8988T (cell line): ENCODE measurements at regions not wholly inside any gene's neighbourhood (a gene's known extent, or its start where the extent isn't known, plus 50 kb on each side); places are given as distances from the start of the nearest gene placed in this dataset.
"Not testable (repeated sequence)": the region's sequence is repeated elsewhere in the genome, so short reads cannot be mapped to it uniquely, and the experiment has no call there.

Experiments used
- DNase-seq: peaks from one replicate; pipeline ENCODE4 v3.0.0; 2011

DNA sequence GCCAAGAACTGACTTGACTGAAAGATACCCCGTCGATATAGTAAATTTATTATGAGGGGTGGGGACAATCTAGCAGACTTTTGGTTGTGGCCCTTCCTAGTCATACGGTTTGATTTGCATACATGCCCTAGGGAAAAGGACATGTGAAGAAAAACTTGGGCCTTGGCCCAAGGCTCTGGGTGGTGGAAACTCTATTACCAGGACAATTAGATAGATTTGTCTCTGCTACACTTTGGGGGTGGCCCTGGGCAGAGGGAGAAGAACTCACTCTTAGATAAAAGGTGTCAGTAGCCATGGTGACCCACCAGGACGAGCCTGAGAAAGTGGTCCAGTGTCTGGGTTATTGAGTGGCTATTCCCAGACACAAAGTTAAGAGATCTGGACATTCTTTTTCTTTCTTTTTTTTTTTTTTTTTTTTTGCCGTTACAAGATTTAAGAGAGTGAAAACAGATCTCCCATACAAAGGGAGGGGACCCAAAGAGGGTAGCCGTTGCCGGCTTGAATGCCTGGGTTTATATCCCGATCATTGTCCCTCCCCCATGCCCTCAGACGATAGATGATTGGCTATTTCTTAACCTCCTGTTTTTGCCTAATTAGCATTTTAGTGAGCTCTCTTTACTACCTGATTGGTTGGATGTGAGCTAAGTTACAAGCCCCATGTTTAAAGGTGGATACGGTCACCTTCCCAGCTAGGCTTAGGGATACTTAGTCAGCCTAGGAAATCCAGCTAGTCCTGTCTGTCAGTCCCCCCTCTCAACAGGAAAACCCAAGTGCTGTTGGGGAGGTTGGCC, 96.4 kb upstream of the SMAD3 start:
- DNase-seq: no peak

DNA sequence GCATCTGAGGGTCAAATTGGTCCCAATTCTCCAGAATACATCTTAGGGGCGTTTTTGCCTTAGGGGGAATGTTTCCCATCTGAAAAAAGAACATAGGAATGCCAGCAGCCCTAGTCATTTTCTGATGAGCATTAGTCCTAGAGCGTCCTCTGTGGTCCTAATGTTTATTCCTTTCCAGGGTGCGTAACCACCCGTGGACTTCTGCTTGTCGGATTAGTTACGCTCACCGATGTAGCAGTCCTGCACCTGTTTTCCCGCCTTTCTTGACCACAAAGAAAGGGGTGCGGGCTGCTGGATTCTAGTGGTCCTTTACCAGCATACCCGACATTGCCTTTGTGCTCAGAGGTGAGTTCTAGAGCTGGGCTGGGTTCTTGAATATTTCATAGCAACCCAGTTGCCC, 91.3 kb upstream of the SMAD3 start:
- not testable (repeated sequence) for DNase-seq

DNA sequence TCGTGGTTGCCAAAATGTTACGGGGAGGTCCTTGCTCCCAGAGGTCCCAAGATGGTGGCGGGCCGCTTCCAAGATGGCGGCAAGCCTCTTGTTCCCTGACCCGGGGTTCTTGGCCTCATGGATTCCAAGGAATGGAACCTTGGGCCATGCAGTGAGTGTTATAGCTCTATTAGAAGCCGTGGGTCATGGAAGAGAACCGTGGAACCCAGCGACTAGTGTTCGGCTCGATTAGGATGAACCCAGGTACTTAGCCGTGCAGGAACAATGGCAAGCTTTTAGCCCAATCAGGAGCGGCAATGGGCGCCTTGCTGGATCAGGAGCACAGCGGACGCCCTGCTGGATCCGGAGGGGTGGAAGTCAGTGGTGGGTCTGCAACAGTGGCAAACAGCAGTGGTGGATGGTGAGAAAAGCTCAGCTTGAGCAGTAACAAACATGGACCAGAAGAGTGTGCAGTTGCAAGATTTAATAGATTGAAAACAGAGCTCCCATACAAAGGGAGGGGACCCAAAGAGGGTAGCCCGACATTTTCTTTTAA, 89.2 kb upstream of the SMAD3 start:
- not testable (repeated sequence) for DNase-seq

DNA sequence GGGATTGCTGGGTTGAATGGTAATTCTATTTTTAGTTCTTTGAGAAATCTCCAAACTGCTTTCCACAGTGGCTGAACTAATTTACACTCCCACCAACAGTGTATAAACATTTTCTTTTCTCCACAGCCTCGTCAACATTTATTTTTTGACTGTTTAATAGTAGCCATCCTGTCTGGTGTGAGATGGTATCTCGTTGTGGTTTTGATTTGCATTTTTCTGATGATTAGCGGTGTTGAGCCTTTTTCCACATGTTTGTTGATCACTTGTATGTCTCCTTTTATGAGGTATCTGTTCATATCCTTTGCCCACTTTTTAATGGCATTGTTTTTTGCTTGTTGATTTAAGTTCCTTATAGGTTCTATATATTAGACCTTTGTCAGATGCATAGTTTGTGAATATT, 85.1 kb upstream of the SMAD3 start:
- DNase-seq: not testable (repeated sequence)

DNA sequence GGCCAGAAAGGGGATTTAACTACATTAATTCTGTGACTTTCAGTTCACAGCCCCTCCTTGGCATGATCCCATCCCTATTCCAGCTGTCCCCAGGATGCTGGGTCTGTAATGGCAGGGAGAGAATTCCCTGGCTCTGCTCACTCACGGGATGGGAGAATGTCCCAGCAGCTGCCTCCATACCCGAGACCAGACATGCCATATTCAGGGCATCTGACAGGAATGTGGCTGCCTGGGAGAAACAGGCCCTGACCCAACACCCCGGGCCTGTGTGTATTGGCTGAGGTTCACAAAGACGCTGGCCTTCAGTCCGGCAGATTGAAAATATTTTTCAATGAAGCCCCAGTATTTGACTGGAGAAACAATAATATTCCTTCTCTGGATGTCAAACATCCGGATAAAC, 83.6 kb upstream of the SMAD3 start:
- DNase-seq: no peak

DNA sequence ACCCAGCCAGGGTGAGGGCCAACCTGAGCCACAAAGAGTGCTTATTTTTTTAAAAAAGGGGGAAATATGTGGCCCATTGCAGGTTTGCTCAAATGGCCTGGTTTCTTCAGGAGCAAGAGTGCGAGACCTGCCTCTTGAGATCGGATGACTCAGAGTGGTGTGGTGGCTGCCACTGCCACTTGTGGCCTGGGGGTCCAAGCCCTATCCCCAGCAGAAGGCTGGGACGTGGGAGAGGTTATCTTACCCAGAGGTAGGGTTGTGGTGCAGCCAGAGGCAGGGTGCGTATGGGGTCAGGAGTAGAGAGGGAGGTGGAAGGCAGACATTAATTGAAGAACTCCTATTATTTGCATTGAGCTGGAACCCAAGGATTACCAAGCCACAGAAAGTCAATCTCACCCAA, 83.2 kb upstream of the SMAD3 start:
- no peak for DNase-seq

DNA sequence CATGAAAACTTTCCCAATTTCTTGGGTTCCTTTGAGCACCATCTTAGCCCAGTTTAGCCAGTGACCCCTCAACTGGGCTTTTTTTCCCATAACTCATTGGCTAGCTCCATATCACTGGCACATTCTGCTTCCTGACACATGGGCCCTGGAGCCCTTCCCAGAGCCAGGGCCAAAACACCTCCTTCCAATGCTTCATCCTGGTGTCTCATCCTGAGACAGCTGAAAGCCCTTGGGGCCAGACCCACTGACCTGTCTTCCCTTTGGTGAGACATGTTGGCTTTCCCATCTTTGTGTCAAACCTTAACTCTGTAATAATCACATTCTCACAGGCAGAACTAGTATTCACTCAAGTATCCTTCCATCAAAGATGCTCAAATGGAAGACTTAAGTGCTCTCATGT, 82.6 kb upstream of the SMAD3 start:
- DNase-seq: no peak

DNA sequence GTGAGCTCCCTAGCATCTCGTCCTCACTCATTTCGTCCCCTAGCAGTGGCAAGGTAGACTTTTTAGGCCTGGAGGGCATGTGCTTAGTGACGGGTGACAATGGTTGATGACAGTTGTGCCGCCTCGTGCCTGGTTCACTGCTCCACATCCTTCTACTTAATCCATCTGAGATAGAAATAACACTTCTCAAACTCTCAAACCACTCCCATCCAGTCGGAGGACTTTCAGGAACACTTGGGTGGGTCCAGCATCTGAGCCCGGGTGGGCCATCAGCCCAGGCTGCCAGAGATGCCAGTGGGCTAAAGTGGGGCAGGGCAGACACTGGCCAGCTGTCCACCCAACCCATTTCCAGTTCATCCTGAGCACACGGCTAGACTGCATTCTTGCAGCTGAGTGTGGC, 79.7 kb upstream of the SMAD3 start:
- no peak for DNase-seq

DNA sequence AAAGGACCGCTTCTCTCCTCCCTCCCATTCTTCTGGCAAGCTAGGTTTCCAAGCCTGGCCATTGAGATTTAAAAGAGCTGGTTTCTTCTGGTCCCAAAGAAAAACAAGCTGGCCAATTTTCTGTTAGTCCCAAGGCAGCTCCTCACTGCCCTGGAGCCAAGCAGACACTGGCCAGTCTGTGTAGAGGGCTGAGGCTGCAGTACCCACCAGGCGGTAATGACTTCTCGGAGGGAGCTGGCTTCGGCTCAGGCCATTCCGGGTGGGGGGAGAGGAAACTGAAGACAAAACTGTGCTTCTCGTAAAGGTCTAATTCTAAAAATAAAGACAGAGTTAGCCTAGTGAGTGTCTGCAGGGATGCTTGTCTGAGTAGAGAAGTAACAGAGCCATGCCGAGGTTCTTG, 78.5 kb upstream of the SMAD3 start:
- no peak for DNase-seq

DNA sequence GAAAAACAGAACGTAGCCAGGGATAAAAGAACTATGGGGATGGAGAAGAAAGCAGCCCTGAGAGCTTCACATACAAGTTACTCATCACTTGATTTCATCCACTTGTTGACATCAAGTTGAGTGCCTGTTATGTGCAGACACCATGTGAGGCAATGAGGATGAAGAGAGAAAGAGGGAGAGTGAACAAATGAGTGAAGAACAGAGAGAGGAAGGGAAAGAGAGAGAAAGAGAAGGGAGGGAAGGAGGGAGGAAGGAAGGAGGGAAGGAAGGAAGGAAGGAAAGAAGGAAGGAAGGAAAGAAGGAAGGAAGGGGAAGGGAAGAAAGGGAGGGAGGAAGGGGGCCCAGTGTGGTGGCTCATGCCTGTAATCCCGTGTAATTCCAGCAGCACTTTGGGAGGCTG, 72.3 kb upstream of the SMAD3 start:
- no peak for DNase-seq

DNA sequence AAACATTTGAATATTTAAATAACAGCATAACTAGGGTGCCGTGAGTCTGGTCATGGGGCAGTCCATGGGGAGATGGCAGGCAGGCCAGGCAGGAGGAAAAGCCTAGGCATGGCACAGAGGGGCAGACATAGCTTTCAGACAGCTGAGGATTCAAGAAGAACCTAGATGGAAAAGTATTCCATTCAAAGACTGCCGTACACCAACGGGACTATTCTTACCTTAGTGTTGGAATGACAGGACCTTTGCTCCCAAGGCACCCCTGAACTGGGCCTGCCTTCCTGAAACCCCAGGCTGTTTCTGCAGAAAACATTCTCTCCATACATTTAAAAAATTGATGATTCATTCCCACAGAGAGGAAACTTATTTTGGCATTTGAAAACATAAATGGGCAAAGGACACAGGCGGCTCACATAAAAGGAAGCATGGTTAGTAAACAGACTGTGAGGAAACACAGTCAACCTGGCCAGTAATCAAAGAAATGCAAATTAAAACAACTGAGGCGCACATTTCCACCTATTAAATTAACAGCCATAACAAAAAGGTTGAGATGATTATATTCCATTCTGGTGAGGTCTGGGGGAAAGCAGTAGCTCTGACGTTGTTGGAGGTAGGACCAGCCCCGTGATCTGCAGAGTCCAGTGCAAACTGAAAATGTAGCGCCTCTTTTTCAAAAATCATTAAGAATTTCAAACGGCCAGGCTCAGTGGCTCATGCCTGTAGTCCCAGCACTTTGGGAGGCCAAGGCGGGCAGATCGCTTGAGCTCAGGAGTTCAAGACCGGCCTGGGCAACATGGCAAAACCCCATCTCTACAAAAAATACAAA, 71.3 kb upstream of the SMAD3 start:
- DNase-seq: no peak

DNA sequence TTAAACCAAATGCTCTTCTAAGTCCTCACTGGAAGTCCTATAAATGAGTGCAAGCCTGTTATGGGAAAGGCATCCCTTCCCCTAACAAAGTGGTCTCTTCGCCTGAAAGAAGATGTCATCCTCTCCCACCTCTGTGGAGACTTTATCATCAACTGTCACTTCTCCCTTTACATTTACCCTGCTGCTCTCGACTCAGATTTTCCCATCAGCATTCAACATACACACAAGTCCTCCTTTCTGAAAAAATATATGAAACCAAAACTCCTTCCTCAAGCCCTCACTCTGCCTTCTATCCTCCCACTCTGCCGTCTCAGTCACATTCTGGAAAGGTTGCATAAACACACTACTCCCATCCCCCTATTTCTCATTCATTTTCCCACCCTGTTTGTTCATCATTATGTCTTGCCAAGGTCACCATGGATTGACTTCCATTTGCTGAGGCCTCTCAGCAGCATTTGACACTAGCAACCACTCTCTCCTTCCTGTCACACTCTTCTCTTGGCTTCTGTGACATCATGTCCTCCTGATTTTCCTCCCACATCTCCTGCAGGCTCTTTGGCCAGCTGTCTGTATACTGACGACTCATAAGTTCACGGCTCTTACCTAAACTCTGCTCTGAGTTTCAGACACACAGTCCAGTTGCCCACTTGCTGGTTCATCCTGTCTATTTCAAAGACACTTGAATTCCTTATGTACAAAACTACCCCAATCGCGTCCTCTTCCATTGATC, 70.3 kb upstream of the SMAD3 start:
- DNase-seq: no peak

DNA sequence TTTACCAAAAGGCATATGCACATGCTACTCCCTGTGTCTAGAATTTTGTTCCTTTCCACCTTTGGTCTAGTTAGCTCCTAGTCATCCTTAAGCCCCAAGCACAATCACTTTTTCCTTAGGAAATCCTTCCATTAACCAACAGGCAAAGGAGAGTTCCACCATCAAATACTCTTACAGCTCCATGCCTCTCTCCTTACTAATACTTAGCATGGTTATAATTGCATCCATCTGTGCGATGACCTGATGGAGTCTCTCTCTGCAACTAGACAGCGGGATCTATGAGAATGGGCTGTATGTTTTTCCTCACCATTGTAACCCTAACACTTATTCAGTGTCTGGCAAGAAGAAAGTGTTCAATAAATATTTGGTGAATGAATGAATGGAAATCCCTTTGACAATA, 69.3 kb upstream of the SMAD3 start:
- no peak for DNase-seq

DNA sequence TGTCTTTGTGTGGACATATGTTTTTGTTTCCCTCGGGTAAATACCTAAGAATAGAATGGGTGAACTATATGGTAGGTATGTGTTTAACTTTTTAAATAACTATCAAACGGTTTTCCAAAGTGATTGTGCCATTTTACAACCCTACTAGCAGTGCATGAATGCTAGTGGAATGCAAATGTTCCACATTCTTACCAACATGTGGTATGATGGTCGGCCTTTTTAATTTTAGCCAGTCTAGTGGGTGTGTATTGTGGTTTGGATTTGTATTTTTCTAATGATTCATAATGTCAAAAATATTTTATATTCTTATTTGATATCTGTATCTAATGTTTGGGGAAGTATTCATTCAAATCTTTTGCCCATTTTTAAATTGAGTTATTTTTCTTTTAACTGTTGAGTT, 68.2 kb upstream of the SMAD3 start:
- DNase-seq: no peak

DNA sequence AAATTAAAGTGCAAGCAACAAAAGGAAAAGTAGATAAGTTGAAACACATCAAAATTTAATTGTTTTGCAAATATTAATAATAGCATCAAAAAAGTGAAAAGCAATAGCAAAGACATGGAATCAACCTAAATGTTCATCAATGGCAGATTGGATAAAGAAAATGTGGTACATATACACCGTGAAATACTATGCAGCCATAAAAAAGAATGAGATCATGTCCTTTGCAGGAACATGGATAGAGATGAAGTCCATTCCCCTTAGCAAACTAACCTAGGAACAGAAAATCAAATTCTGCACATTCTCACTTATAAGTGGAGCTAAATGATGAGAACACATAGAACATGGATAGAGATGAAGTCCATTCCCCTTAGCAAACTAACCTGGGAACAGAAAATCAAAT, 67.2 kb upstream of the SMAD3 start:
- DNase-seq: not testable (repeated sequence)

DNA sequence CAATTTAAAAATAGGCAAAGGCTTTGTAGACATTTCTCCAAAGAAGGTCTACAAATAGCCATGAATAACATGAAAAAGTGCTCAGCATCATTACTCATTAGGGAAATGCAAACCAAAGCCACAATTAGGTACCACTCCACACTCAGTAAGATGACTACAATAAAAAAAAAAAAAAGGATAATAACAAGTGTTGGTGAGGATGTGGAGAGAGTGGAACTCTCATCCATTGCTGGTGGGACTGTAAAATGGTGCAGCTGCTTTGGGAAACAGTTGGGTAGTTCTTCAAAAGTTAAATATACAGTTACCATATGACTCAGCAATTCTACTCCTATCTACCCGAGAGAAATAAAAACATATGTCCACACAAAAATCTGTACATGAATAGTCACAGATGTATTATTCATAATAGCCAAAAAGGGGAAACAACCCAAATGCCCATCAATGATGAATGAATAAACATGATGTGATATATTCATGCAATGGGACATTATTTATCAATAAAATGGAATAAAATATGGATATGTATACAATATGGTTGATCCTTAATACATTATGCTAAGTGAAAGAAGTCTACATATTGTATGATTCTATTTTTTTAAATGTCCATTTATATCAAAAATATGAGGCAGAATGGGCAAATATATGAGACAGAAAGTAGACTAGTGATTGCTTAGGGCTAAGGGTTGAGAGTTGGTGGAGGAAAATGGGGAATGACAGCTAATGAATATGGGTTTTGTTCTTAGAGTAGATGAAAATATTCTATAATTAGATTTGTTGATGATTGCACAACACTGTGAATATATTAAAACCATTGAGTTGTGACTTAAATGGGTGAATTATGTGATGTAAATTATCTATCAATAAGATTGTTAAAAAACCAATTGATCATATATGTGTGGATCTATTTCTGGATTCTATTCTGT, 66.1 kb upstream of the SMAD3 start:
- DNase-seq: no peak

DNA sequence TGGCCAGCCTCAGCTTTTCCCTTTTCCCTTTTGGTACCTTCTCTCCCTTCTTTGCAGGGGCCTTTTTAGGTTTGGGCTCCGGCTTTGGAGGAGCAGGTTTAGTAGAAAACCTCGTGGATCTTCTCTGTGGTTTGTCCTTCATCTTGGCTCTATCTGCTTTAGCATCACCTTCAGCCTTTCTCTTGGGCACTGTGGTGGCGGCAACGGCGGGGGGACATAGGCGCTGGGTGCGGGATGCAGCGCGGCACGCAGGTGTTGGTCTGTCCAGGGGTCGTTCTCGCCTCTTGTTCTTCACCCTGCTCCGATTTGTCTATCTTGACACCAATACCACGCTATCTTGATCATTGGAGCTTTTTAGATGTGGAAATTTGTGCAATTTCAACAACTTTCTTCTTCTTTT, 64.5 kb upstream of the SMAD3 start:
- DNase-seq: no peak

DNA sequence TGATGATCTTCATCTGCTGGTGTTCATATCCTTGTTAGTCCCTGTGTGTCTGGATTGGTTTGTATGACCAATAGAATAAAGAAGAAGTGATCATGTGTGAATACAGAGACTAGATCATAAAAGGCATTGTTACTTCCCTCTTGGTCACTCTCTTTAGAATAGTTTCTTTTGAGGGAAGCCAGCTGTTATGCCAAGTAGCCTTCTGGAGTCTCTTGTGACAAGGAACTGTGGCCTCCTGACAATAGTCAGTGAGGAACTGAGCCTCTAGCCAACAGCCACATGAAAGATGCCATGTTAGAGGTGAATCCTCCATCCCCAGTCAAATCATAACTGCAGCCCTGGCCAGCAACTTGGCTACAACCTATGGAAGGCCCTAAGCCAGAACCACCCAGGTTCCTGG, 63.0 kb upstream of the SMAD3 start:
- no peak for DNase-seq

DNA sequence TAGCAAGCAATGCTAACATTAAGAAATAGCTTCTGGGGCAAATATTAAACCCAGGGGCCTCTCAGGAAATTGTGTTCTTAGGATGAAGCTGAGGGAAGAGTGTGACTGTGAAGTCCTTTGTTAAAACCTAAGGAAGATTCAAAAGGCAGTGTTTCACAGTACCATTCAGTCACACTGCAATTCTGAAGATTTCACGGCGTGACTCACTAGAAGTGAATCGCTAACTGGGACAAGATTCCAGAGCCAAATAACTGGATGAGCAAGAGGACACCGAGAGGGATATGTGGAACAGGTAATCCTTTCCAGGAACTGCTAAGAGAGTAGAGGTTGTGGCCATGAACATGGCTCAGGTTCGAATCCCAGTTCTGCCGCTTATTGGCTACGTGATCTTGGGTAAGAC, 61.8 kb upstream of the SMAD3 start:
- no peak for DNase-seq

DNA sequence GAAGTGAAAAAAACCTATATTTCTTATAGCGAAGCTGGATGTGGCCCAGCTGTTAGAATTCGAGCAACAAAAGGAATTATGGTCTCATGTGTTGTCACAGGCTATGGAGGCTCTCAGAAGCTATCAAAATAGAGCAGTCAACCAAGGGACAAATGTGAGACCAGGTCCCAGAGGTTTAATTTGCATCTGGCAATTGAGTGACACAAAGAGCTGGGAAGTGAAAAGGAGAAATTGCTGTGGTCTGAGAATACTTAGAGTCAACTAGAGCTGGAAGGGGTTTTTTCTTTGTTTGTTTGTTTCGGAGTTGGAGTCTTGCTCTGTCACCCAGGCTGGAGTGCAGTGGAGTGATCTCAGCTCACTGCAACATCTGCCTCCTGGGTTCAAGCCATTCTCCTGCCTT, 61.3 kb upstream of the SMAD3 start:
- DNase-seq: no peak

DNA sequence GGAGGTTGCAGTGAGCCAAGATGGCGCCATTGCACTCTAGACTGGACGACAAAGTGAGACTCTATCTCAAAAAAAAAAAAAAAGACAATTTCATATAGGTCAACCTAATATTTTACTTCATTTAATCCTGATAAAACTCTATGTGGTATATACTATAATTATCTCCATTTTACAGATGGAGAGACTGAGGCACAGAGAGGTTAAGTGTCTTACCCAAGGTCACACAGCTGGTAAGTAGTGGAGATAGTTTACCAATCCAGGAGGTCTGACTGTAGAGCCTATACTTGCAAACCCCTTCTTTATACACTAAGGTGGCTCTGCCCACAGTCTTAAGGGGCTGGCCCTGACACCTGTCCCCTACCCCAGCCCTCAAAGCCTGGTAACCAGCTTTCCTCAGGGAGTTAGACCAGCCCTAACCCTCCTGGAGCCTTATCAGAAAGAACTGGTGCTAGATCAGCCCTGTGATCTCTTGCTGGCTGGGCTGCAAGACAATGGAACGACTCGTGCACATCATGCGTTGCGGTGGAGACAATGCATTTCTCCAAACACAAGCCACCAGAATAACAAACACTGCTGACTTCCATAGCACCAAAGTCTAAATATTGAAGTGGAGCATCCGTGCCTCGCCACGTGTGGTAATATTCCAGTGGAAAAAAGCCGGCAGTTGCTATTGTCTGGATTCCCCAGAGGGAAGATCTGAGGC, 60.0 kb upstream of the SMAD3 start:
- no peak for DNase-seq
